T-cell (primary cell): ENCODE measurements at regions not wholly inside any gene's neighbourhood (a gene's known extent, or its start where the extent isn't known, plus 50 kb on each side); places are given as distances from the start of the nearest gene placed in this dataset.

Source experiments
- ATAC-seq, 4 experiments: fragments of 200-7000 bp in 3 of 4; fragments of 150-1000 bp in 1 of 4; cut with Tn5 transposase; replicated peaks in 1 of 4; 1 replicate in 3 of 4; 2 replicates in 1 of 4; pipeline ENCODE4 v1.10.0; 2021; ENCODE audit warnings: moderate library complexity in 3 of 4, mild to moderate bottlenecking in 2 of 4, moderate number of reproducible peaks in 1 of 4
- CTCF ChIA-PET, 2 donors: fragments of 300-600 bp; sonication (Branson Sonifier 250); formaldehyde crosslinking; loops; one replicate each; lab custom pipeline; 2022; ENCODE audit warnings: antibody characterized with exemption in 2 of 2; lab: Charles Lee
- POLR2A ChIA-PET, 2 donors: fragments of 300-600 bp; sonication (Branson Sonifier 250); formaldehyde crosslinking; loops; one replicate each; lab custom pipeline; 2022; ENCODE audit warnings: antibody characterized with exemption in 2 of 2; lab: Charles Lee
- DNase-seq, 35 experiments: peaks; one replicate each; pipeline versions ENCODE4 v3.0.0 to v3.0.0-alpha.2; 2013 to 2023
- H3K27ac ChIP-seq: one replicate; pipeline ENCODE4 v1.5.1; 2013; ENCODE audit warnings: low read length
- H3K27me3 ChIP-seq, 2 experiments: replicated peaks in 1 of 2; 1 replicate in 1 of 2; 2 replicates in 1 of 2; pipeline versions ENCODE4 v1.6.1 to v1.7.0; 2013; ENCODE audit warnings: low read length in 1 of 2, mixed read lengths in 1 of 2; ENCODE audit not compliant: control insufficient read depth in 2 of 2, insufficient read depth in 2 of 2; ENCODE audit errors: extremely low read depth in 1 of 2
- H3K36me3 ChIP-seq, 2 donors: 1 replicate in 1 of 2; 2 replicates in 1 of 2; pipeline versions ENCODE4 v1.6.1 to v1.7.0; 2013; ENCODE audit warnings: low read length in 1 of 2; ENCODE audit not compliant: control insufficient read depth in 2 of 2, insufficient read depth in 1 of 2; ENCODE audit errors: extremely low read depth in 1 of 2
- H3K4me1 ChIP-seq, 2 experiments: 1 replicate in 1 of 2; 2 replicates in 1 of 2; pipeline versions ENCODE4 v1.6.1 to v1.7.0; 2013; ENCODE audit warnings: low read length in 2 of 2, mixed read lengths in 1 of 2; ENCODE audit not compliant: insufficient read depth in 2 of 2, control insufficient read depth in 1 of 2; ENCODE audit errors: extremely low read depth in 1 of 2
- H3K4me3 ChIP-seq, 2 donors: 1 replicate in 1 of 2; 2 replicates in 1 of 2; pipeline versions ENCODE4 v1.5.1 to v1.7.0; 2013; ENCODE audit warnings: mild to moderate bottlenecking in 2 of 2, low read length in 1 of 2, moderate library complexity in 1 of 2; ENCODE audit not compliant: control insufficient read depth in 1 of 2; ENCODE audit errors: extremely low read depth in 1 of 2
- H3K9me3 ChIP-seq: 2 replicates; pipeline ENCODE4 v1.7.0; 2013
- H3K27ac Mint-ChIP-seq, 2 donors: one replicate each; pipeline ENCODE4 v1.8.0; 2020 to 2021; ENCODE audit warnings: mild to moderate bottlenecking in 2 of 2, mixed read lengths in 2 of 2
- H3K27me3 Mint-ChIP-seq, 2 donors: one replicate each; pipeline ENCODE4 v1.8.0; 2021 to 2022; ENCODE audit warnings: mixed read lengths in 2 of 2
- H3K36me3 Mint-ChIP-seq: one replicate; pipeline ENCODE4 v1.8.0; 2021; ENCODE audit warnings: mixed read lengths
- H3K4me1 Mint-ChIP-seq, 3 donors: one replicate each; pipeline ENCODE4 v1.8.0; 2020 to 2022; ENCODE audit warnings: mixed read lengths in 3 of 3, mild to moderate bottlenecking in 1 of 3
- H3K4me3 Mint-ChIP-seq, 3 donors: one replicate each; pipeline ENCODE4 v1.8.0; 2020 to 2022; ENCODE audit warnings: mild to moderate bottlenecking in 3 of 3, mixed read lengths in 3 of 3, moderate library complexity in 3 of 3
- H3K9me3 Mint-ChIP-seq, 3 donors: one replicate each; pipeline ENCODE4 v1.8.0; 2020 to 2022; ENCODE audit warnings: mixed read lengths in 3 of 3
- WGBS: methylation state at CpG from one replicate; pipeline ENCODE4 v1.1.5; 2013; ENCODE audit warnings: missing lambda C conversion rate; ENCODE audit not compliant: insufficient coverage; 5-methylcytosine and 5-hydroxymethylcytosine counted together

- no peak for ATAC-seq
Observed at GRCh38 chr12:126369487-126370463, 1304.5 kb downstream of the AACS start.

GRCh38 chr12:126383506-126383905 is 1318.3 kb downstream of the AACS start:
- ChIA-PET CTCF (no interaction called here), POLR2A (no interaction called here)
- Mint-ChIP-seq H3K27me3 (no peaks in the 10 kb centered on the region), H3K4me3 (no peak overlapping the region), H3K9me3 (peaks cover 4 to 18% (median 10%) of the 10 kb centered on the region in 3 donors), H3K36me3 (no peaks in the 10 kb centered on the region), H3K27ac (peak overlapping the region; percentile 7 to 50), H3K4me1 (peaks cover 0 to 2% (median 0%) of the 10 kb centered on the region in 3 donors)
- no peak for ATAC-seq
- Histone ChIP-seq H3K9me3 (no peaks in the 10 kb centered on the region), H3K4me1 (no peaks in the 10 kb centered on the region), H3K27ac (no peak overlapping the region), H3K36me3 (no peaks in the 10 kb centered on the region), H3K4me3 (no peak overlapping the region), H3K27me3 (no peaks in the 10 kb centered on the region)
- no peak for DNase-seq
- WGBS, result no CpG with 5 or more reads among the region's 3 CpGs

More at GRCh38 chr12:126369487-126370463, 1304.5 kb downstream of the AACS start:
- Histone ChIP-seq H3K27ac (no peak overlapping the region), H3K4me1 (no peaks in the 10 kb centered on the region), H3K27me3 (no peaks in the 10 kb centered on the region), H3K4me3 (no peak overlapping the region), H3K36me3 (no peaks in the 10 kb centered on the region), H3K9me3 (peaks cover 3% of the 10 kb centered on the region)
- H3K27ac Mint-ChIP-seq, result no peak overlapping the region
- ChIA-PET CTCF (interaction anchor here in 1 of 2 donors (0.6 kb wide), 1 partner anchor 638 kb away, joined by 4 read pairs; no protein-coding TSS in a partner anchor), POLR2A (no interaction called here)
- H3K36me3 Mint-ChIP-seq, result no peaks in the 10 kb centered on the region
- H3K4me3 Mint-ChIP-seq, result no peak overlapping the region
- H3K27me3 Mint-ChIP-seq, result no peaks in the 10 kb centered on the region
- DNase-seq, result no peak
- no peaks in the 10 kb centered on the region for H3K4me1 Mint-ChIP-seq
- peaks cover 0 to 11% (median 4%) of the 10 kb centered on the region in 3 donors for H3K9me3 Mint-ChIP-seq
- WGBS, result no CpG with 5 or more reads among the region's 3 CpGs

DNA sequence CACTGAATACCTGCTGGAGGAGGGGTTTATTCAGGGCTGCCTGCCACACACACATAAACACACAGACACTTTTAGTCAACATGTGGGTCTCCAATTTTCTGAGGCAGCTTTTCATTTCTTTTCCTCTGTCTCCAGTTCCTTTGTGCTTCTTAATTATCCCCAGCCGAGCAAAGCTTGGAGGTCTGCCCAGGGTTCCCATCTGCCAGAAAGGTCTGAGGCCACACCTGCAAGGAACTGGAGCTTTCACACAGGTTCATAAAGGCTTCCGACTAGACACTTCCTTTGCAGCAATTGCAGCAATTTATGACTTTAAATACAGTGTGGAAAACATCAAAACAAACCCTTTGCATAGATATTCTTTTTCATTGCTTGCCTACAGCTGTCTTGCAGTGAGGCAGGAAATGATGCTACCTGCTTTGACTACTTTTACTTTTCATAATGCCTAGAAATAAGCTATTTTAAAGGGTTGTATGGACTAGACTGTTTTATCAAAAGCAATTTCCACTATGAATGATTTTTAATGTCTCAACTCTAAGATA is 1318.9 kb downstream of the AACS start:
- Histone ChIP-seq H3K4me1 (no peaks in the 10 kb centered on the region), H3K36me3 (no peaks in the 10 kb centered on the region), H3K27me3 (no peaks in the 10 kb centered on the region), H3K27ac (no peak overlapping the region), H3K9me3 (no peaks in the 10 kb centered on the region), H3K4me3 (no peak overlapping the region)
- ChIA-PET CTCF (no interaction called here), POLR2A (no interaction called here)
- H3K9me3 Mint-ChIP-seq, result peaks cover 4 to 22% (median 10%) of the 10 kb centered on the region in 3 donors
- no peaks in the 10 kb centered on the region for H3K36me3 Mint-ChIP-seq
- peaks cover 0 to 2% (median 0%) of the 10 kb centered on the region in 3 donors for H3K4me1 Mint-ChIP-seq
- H3K27me3 Mint-ChIP-seq, result no peaks in the 10 kb centered on the region
- peak in 1 of 35 experiments; percentile 5 for DNase-seq
- no peak overlapping the region for H3K4me3 Mint-ChIP-seq
- peak overlapping the region; percentile 7 to 50 for H3K27ac Mint-ChIP-seq
- peak; percentile 34 to 60 (median 54) for ATAC-seq
- 58% methylated on average over 2 of the region's 2 CpGs for WGBS

- Mint-ChIP-seq H3K36me3 (no peaks in the 10 kb centered on the region), H3K4me3 (no peak overlapping the region), H3K9me3 (peaks cover 3 to 26% (median 10%) of the 10 kb centered on the region in 3 donors), H3K27ac (peak overlapping the region in 1 of 2 donors; percentile 39), H3K4me1 (peaks cover 0 to 2% (median 0%) of the 10 kb centered on the region in 3 donors), H3K27me3 (no peaks in the 10 kb centered on the region)
- WGBS, result 74% methylated on average over 3 of the region's 4 CpGs
- no peak overlapping the region for H3K4me3 ChIP-seq
- DNase-seq (no peak), ATAC-seq (no peak)
- POLR2A ChIA-PET, result no interaction called here
- H3K27me3 ChIP-seq, result no peaks in the 10 kb centered on the region
- H3K4me1 ChIP-seq, result no peaks in the 10 kb centered on the region
- no peak overlapping the region for H3K27ac ChIP-seq
- H3K36me3 ChIP-seq, result no peaks in the 10 kb centered on the region
- CTCF ChIA-PET, result no interaction called here
- no peaks in the 10 kb centered on the region for H3K9me3 ChIP-seq
Observed at GRCh38 chr12:126385785-126386184, 1320.5 kb downstream of the AACS start.

GRCh38 chr12:126389220-126389841 is 1324.1 kb downstream of the AACS start:
- Histone ChIP-seq H3K4me3 (no peak overlapping the region), H3K27me3 (no peaks in the 10 kb centered on the region), H3K36me3 (no peaks in the 10 kb centered on the region), H3K9me3 (no peaks in the 10 kb centered on the region), H3K4me1 (no peaks in the 10 kb centered on the region), H3K27ac (no peak overlapping the region)
- ChIA-PET POLR2A (no interaction called here), CTCF (no interaction called here)
- DNase-seq, result no peak
- Mint-ChIP-seq H3K9me3 (peaks cover 0 to 15% (median 3%) of the 10 kb centered on the region in 3 donors), H3K27ac (no peak overlapping the region), H3K4me1 (no peaks in the 10 kb centered on the region), H3K4me3 (no peak overlapping the region), H3K36me3 (no peaks in the 10 kb centered on the region), H3K27me3 (no peaks in the 10 kb centered on the region)
- whole genome bisulfite sequencing, result 87% methylated on average over 3 of the region's 9 CpGs
- no peak for ATAC-seq

DNA sequence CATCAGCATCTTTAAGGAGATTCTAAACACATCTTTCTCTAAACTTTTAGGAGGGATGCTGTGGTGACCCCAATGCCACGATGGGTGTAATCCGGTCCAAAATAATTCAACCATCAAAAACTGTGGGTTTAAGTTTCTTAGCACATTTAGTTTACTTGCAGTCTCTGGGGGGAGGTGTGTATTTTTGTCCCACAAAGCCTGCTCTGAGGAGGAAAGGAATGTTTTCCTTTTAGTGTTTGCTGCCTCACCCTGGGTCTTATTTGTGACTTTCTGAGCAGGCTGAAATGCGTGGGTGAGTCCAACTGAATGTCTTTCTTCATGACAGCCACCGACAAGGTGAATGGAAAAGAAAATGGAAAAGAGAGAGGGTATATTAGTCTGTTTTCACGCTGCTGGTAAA is 1324.7 kb downstream of the AACS start:
- 14% methylated on average over 1 of the region's 5 CpGs for WGBS
- no peaks in the 10 kb centered on the region for H3K27me3 ChIP-seq
- peaks cover 0 to 15% (median 3%) of the 10 kb centered on the region in 3 donors for H3K9me3 Mint-ChIP-seq
- no peak for DNase-seq
- no peaks in the 10 kb centered on the region for H3K4me1 Mint-ChIP-seq
- no peak overlapping the region for H3K4me3 ChIP-seq
- H3K27ac Mint-ChIP-seq, result no peak overlapping the region
- POLR2A ChIA-PET, result no interaction called here
- H3K4me1 ChIP-seq, result no peaks in the 10 kb centered on the region
- ATAC-seq, result no peak
- CTCF ChIA-PET, result no interaction called here
- no peaks in the 10 kb centered on the region for H3K36me3 ChIP-seq
- H3K27ac ChIP-seq, result no peak overlapping the region
- no peaks in the 10 kb centered on the region for H3K36me3 Mint-ChIP-seq
- no peaks in the 10 kb centered on the region for H3K9me3 ChIP-seq
- H3K4me3 Mint-ChIP-seq, result no peak overlapping the region
- H3K27me3 Mint-ChIP-seq, result no peaks in the 10 kb centered on the region
